ENCODE measurements at regions not wholly inside any gene's neighbourhood (a gene's known extent, or its start where the extent isn't known, plus 50 kb on each side); places are given as distances from the start of the nearest gene placed in this dataset.

DNA sequence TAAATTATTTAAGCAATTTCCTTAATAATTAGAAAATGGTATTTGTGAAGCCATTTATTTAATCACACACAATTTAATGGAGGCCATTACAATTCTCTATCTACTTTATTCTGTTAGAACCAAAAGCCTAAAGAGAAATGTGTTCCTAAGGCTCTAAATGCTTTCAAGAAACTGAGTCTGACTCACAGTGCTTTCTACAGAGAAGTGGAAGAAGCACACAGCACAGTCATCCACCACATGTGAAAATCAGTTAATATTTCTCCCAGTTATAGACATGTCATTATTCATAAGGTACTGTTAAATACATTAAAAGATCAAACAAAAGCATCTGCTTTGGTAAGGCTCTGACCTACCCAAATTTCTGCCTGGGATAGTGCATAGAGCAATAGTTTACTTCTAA, 214.4 kb downstream of the ALDH8A1 start:
- Histone ChIP-seq H3K79me2 (ENCODE audit: control insufficient read depth, insufficient read depth, low read length, poor library complexity) (no peaks in the 10 kb centered on the region), H3K4ac (ENCODE audit: low read depth, low read length) (no peak overlapping the region), H3K36me3 (ENCODE audit: control insufficient read depth in 1 of 2, insufficient read depth in 2 of 2, low read length in 2 of 2) (no peaks in the 10 kb centered on the region), H3K14ac (ENCODE audit: low read length) (no peak overlapping the region), H3K27ac (ENCODE audit: low read depth, low read length) (no peak overlapping the region), H3K18ac (ENCODE audit: low read length) (no peak overlapping the region), H3K9me3 (ENCODE audit: insufficient read depth, low read depth, low read length) (no peaks in the 10 kb centered on the region), H2BK120ac (ENCODE audit: insufficient read depth, low read length, poor library complexity) (no peak overlapping the region), H4K91ac (ENCODE audit: low read depth, low read length) (no peak overlapping the region), H2BK5ac (ENCODE audit: low read depth, low read length, poor library complexity) (no peak overlapping the region), H2BK12ac (ENCODE audit: low read length) (no peak overlapping the region), H3K4me1 (ENCODE audit: control insufficient read depth in 1 of 2, insufficient read depth in 2 of 2, low read length in 2 of 2) (no peaks in the 10 kb centered on the region), H2AK5ac (ENCODE audit: low read length) (no peak overlapping the region), H3K79me1 (ENCODE audit: low read length) (no peaks in the 10 kb centered on the region), H2AFZ (ENCODE audit: insufficient read depth, low read length, poor library complexity) (no peak overlapping the region), H4K8ac (ENCODE audit: low read depth, low read length) (no peak overlapping the region), H3K23ac (ENCODE audit: low read length) (no peak overlapping the region), H4K12ac (ENCODE audit: low read depth, low read length) (no peak overlapping the region), H3K27me3 (ENCODE audit: insufficient read depth, low read length) (no peaks in the 10 kb centered on the region), H3K9ac (ENCODE audit: low read length) (no peak overlapping the region), H3K4me3 (ENCODE audit: low read depth, low read length) (no peak overlapping the region), H3K4me2 (ENCODE audit: low read length) (no peak overlapping the region)
- no peak for DNase-seq

DNA sequence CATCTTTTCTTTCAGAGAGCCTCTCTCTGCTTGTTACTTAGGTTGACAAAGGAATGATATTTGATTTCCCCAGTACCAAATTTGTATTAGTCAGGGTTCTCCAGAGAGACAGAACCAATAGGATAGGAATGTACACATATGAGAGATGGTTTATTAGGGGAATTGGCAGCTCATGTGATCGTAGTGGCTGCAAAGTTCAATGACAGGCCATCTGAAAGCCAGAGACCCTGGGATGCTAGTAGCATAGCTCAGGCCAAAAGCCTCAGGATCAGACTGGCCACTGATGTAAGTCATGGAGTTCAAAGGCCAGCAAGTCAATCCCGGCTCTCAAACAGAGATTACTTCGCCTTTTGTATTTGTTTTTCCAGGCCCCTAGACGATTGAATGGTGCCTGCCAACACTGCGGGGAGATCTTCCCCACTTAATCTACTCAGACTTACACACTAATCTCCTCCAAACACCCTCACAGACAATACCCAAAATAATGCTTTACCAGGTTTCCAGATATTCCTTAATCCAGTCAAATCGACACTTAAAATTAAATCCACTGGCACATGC, 215.5 kb downstream of the ALDH8A1 start:
- H3K4me3 ChIP-seq (ENCODE audit: low read depth, low read length) = no peak overlapping the region
- H2AK5ac ChIP-seq (ENCODE audit: low read length) = no peak overlapping the region
- no peak overlapping the region for H3K18ac ChIP-seq (ENCODE audit: low read length)
- no peaks in the 10 kb centered on the region for H3K79me1 ChIP-seq (ENCODE audit: low read length)
- no peak overlapping the region for H3K9ac ChIP-seq (ENCODE audit: low read length)
- no CpG with 5 or more reads among the region's 6 CpGs for WGBS (ENCODE audit: extremely low coverage, insufficient coverage, insufficient read length)
- DNase-seq = no peak
- no peak overlapping the region for H4K91ac ChIP-seq (ENCODE audit: low read depth, low read length)
- H3K27me3 ChIP-seq (ENCODE audit: insufficient read depth, low read length) = no peaks in the 10 kb centered on the region
- H3K27ac ChIP-seq (ENCODE audit: low read depth, low read length) = no peak overlapping the region
- H4K8ac ChIP-seq (ENCODE audit: low read depth, low read length) = no peak overlapping the region
- H3K23ac ChIP-seq (ENCODE audit: low read length) = no peak overlapping the region
- H2BK120ac ChIP-seq (ENCODE audit: insufficient read depth, low read length, poor library complexity) = no peak overlapping the region
- no peak overlapping the region for H4K12ac ChIP-seq (ENCODE audit: low read depth, low read length)
- H3K4ac ChIP-seq (ENCODE audit: low read depth, low read length) = no peak overlapping the region
- H2BK12ac ChIP-seq (ENCODE audit: low read length) = no peak overlapping the region
- H3K9me3 ChIP-seq (ENCODE audit: insufficient read depth, low read depth, low read length) = no peaks in the 10 kb centered on the region
- no peak overlapping the region for H3K4me2 ChIP-seq (ENCODE audit: low read length)
- H3K79me2 ChIP-seq (ENCODE audit: control insufficient read depth, insufficient read depth, low read length, poor library complexity) = no peaks in the 10 kb centered on the region
- H2BK5ac ChIP-seq (ENCODE audit: low read depth, low read length, poor library complexity) = no peak overlapping the region
- no peak overlapping the region for H2AFZ ChIP-seq (ENCODE audit: insufficient read depth, low read length, poor library complexity)
- H3K4me1 ChIP-seq (ENCODE audit: control insufficient read depth in 1 of 2, insufficient read depth in 2 of 2, low read length in 2 of 2) = no peaks in the 10 kb centered on the region
- H3K14ac ChIP-seq (ENCODE audit: low read length) = no peak overlapping the region
- no peaks in the 10 kb centered on the region for H3K36me3 ChIP-seq (ENCODE audit: control insufficient read depth in 1 of 2, insufficient read depth in 2 of 2, low read length in 2 of 2)

DNA sequence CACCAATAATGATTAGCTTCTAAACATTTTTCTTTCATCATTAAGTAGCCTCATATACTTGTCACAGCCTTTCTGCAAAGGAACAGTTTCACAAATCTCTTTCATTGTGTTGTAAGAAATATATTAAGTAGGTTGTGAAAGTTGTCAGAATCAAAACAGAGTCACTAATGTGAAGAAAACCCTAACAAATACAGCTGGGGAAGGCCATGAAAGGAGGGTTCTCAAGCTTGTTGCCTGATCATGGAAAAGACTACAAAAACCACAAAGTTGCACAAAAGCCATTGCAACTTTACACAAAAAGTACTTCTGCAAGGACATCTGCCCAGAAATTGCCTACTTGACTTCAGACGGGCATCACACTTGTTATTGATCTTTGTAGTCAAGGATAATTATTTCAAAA, 216.1 kb downstream of the ALDH8A1 start:
- no peak overlapping the region for H4K91ac ChIP-seq (ENCODE audit: low read depth, low read length)
- no peak overlapping the region for H3K4ac ChIP-seq (ENCODE audit: low read depth, low read length)
- H3K36me3 ChIP-seq (ENCODE audit: control insufficient read depth in 1 of 2, insufficient read depth in 2 of 2, low read length in 2 of 2) = no peaks in the 10 kb centered on the region
- no peak overlapping the region for H3K14ac ChIP-seq (ENCODE audit: low read length)
- peak in 1 of 2 donors; percentile 15 for DNase-seq
- H3K27ac ChIP-seq (ENCODE audit: low read depth, low read length) = no peak overlapping the region
- no CpG with 5 or more reads among the region's 1 CpG for WGBS (ENCODE audit: extremely low coverage, insufficient coverage, insufficient read length)
- no peak overlapping the region for H3K4me3 ChIP-seq (ENCODE audit: low read depth, low read length)
- no peak overlapping the region for H2AK5ac ChIP-seq (ENCODE audit: low read length)
- H2AFZ ChIP-seq (ENCODE audit: insufficient read depth, low read length, poor library complexity) = no peak overlapping the region
- no peak overlapping the region for H3K9ac ChIP-seq (ENCODE audit: low read length)
- no peak overlapping the region for H3K18ac ChIP-seq (ENCODE audit: low read length)
- H3K79me1 ChIP-seq (ENCODE audit: low read length) = no peaks in the 10 kb centered on the region
- no peak overlapping the region for H4K8ac ChIP-seq (ENCODE audit: low read depth, low read length)
- H4K12ac ChIP-seq (ENCODE audit: low read depth, low read length) = no peak overlapping the region
- no peak overlapping the region for H2BK120ac ChIP-seq (ENCODE audit: insufficient read depth, low read length, poor library complexity)
- no peak overlapping the region for H3K4me2 ChIP-seq (ENCODE audit: low read length)
- H3K79me2 ChIP-seq (ENCODE audit: control insufficient read depth, insufficient read depth, low read length, poor library complexity) = no peaks in the 10 kb centered on the region
- H3K9me3 ChIP-seq (ENCODE audit: insufficient read depth, low read depth, low read length) = no peaks in the 10 kb centered on the region
- no peak overlapping the region for H2BK12ac ChIP-seq (ENCODE audit: low read length)
- H3K23ac ChIP-seq (ENCODE audit: low read length) = no peak overlapping the region
- no peaks in the 10 kb centered on the region for H3K27me3 ChIP-seq (ENCODE audit: insufficient read depth, low read length)
- no peaks in the 10 kb centered on the region for H3K4me1 ChIP-seq (ENCODE audit: control insufficient read depth in 1 of 2, insufficient read depth in 2 of 2, low read length in 2 of 2)
- no peak overlapping the region for H2BK5ac ChIP-seq (ENCODE audit: low read depth, low read length, poor library complexity)

DNA sequence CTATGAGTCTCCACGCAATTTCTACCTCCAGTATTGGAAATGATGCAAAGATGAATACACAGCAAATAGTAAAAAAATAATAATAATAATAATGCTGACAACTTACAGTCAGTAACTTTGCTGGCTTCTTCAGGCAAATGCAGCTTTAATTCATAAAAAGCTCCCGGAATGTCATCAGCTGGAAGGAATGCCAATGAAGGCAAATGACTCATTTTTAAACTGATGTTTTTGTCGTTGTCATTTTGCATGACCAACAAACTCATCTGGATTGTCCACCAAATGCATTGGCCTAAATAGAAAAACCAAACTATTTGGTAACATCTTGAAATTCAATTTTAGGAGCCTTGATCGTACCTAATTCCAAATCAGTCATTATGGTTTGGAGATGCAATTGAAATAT, 217.1 kb downstream of the ALDH8A1 start:
- no peaks in the 10 kb centered on the region for H3K79me1 ChIP-seq (ENCODE audit: low read length)
- no peaks in the 10 kb centered on the region for H3K36me3 ChIP-seq (ENCODE audit: control insufficient read depth in 1 of 2, insufficient read depth in 2 of 2, low read length in 2 of 2)
- no peak overlapping the region for H2BK5ac ChIP-seq (ENCODE audit: low read depth, low read length, poor library complexity)
- H4K91ac ChIP-seq (ENCODE audit: low read depth, low read length) = no peak overlapping the region
- no peak overlapping the region for H4K12ac ChIP-seq (ENCODE audit: low read depth, low read length)
- no peaks in the 10 kb centered on the region for H3K4me1 ChIP-seq (ENCODE audit: control insufficient read depth in 1 of 2, insufficient read depth in 2 of 2, low read length in 2 of 2)
- H3K27me3 ChIP-seq (ENCODE audit: insufficient read depth, low read length) = no peaks in the 10 kb centered on the region
- no peak overlapping the region for H3K9ac ChIP-seq (ENCODE audit: low read length)
- H3K18ac ChIP-seq (ENCODE audit: low read length) = no peak overlapping the region
- H3K9me3 ChIP-seq (ENCODE audit: insufficient read depth, low read depth, low read length) = no peaks in the 10 kb centered on the region
- no peak overlapping the region for H3K27ac ChIP-seq (ENCODE audit: low read depth, low read length)
- no CpG with 5 or more reads among the region's 4 CpGs for WGBS (ENCODE audit: extremely low coverage, insufficient coverage, insufficient read length)
- H3K14ac ChIP-seq (ENCODE audit: low read length) = no peak overlapping the region
- no peak overlapping the region for H3K23ac ChIP-seq (ENCODE audit: low read length)
- no peak overlapping the region for H4K8ac ChIP-seq (ENCODE audit: low read depth, low read length)
- H2AFZ ChIP-seq (ENCODE audit: insufficient read depth, low read length, poor library complexity) = no peak overlapping the region
- DNase-seq = peak in 1 of 2 donors; percentile 50
- H3K4me3 ChIP-seq (ENCODE audit: low read depth, low read length) = no peak overlapping the region
- no peak overlapping the region for H2AK5ac ChIP-seq (ENCODE audit: low read length)
- H2BK12ac ChIP-seq (ENCODE audit: low read length) = no peak overlapping the region
- no peak overlapping the region for H2BK120ac ChIP-seq (ENCODE audit: insufficient read depth, low read length, poor library complexity)
- no peak overlapping the region for H3K4ac ChIP-seq (ENCODE audit: low read depth, low read length)
- H3K4me2 ChIP-seq (ENCODE audit: low read length) = no peak overlapping the region
- H3K79me2 ChIP-seq (ENCODE audit: control insufficient read depth, insufficient read depth, low read length, poor library complexity) = no peaks in the 10 kb centered on the region
